Common myeloid progenitor, CD34-positive (primary cell): ENCODE measurements at regions not wholly inside any gene's neighbourhood (a gene's known extent, or its start where the extent isn't known, plus 50 kb on each side); places are given as distances from the start of the nearest gene placed in this dataset.
"Not testable (repeated sequence)": the region's sequence is repeated elsewhere in the genome, so short reads cannot be mapped to it uniquely, and the experiment has no call there.

Experiments used
- CTCF ChIA-PET: fragments of 350-600 bp; sonication (Branson Sonifier 250); formaldehyde crosslinking; loops from one replicate; lab custom pipeline; 2021; ENCODE audit warnings: antibody characterized with exemption; lab: Charles Lee
- POLR2A ChIA-PET: fragments of 350-600 bp; sonication (Branson Sonifier 250); formaldehyde crosslinking; loops from one replicate; lab custom pipeline; 2021; ENCODE audit warnings: antibody characterized with exemption; lab: Charles Lee
- DNase-seq, 3 donors: peaks; one replicate each; pipeline versions ENCODE4 v3.0.0 to v3.0.0-alpha.2; 2013
- H3K27ac ChIP-seq, 2 experiments: 1 replicate in 1 of 2; 2 replicates in 1 of 2; pipeline ENCODE4 v1.7.0; 2013; ENCODE audit warnings: inconsistent platforms in 2 of 2, low read length in 2 of 2, mild to moderate bottlenecking in 2 of 2, low read depth in 1 of 2, moderate library complexity in 1 of 2; ENCODE audit not compliant: severe bottlenecking in 2 of 2, insufficient read depth in 1 of 2, poor library complexity in 1 of 2
- H3K27me3 ChIP-seq, 5 experiments: replicated peaks in 2 of 5; 1 replicate in 3 of 5; 2 replicates in 2 of 5; pipeline versions ENCODE4 v1.6.1 to v1.7.0; 2013; ENCODE audit warnings: low read length in 4 of 5, mild to moderate bottlenecking in 2 of 5, moderate library complexity in 2 of 5, inconsistent platforms in 1 of 5; ENCODE audit not compliant: insufficient read depth in 5 of 5, control insufficient read depth in 4 of 5
- H3K36me3 ChIP-seq, 4 experiments: 1 replicate in 2 of 4; 2 replicates in 2 of 4; pipeline versions ENCODE4 v1.6.1 to v1.7.0; 2013; ENCODE audit warnings: low read length in 3 of 4, control low read depth in 1 of 4, mild to moderate bottlenecking in 1 of 4; ENCODE audit not compliant: control insufficient read depth in 4 of 4, insufficient read depth in 4 of 4
- H3K4me1 ChIP-seq, 4 experiments: 1 replicate in 3 of 4; 2 replicates in 1 of 4; pipeline versions ENCODE4 v1.6.1 to v1.7.1; 2013; ENCODE audit warnings: low read length in 3 of 4, mild to moderate bottlenecking in 3 of 4, control low read depth in 1 of 4, inconsistent platforms in 1 of 4, moderate library complexity in 1 of 4; ENCODE audit not compliant: control insufficient read depth in 4 of 4, insufficient read depth in 4 of 4; ENCODE audit errors: control extremely low read depth in 1 of 4
- H3K4me3 ChIP-seq, 7 experiments: 1 replicate in 4 of 7; 2 replicates in 3 of 7; pipeline versions ENCODE4 v1.5.1 to v1.7.0; 2013; ENCODE audit warnings: mild to moderate bottlenecking in 7 of 7, low read length in 6 of 7, moderate library complexity in 6 of 7, inconsistent platforms in 2 of 7, low read depth in 2 of 7, control low read depth in 1 of 7; ENCODE audit not compliant: insufficient read depth in 4 of 7, control insufficient read depth in 1 of 7; ENCODE audit errors: extremely low read depth in 1 of 7
- H3K9me3 ChIP-seq, 5 experiments: 1 replicate in 4 of 5; 2 replicates in 1 of 5; pipeline versions ENCODE4 v1.6.1 to v1.7.1; 2013; ENCODE audit warnings: low read length in 4 of 5, mild to moderate bottlenecking in 2 of 5, inconsistent platforms in 1 of 5, low read depth in 1 of 5, moderate library complexity in 1 of 5; ENCODE audit not compliant: control insufficient read depth in 4 of 5, insufficient read depth in 2 of 5; ENCODE audit errors: control extremely low read depth in 1 of 5
- WGBS: methylation state at CpG from one replicate; pipeline ENCODE4 v1.1.5; 2013; ENCODE audit not compliant: insufficient coverage; 5-methylcytosine and 5-hydroxymethylcytosine counted together

- no peaks in the 10 kb centered on the region for H3K27me3 ChIP-seq
- H3K36me3 ChIP-seq, result no peaks in the 10 kb centered on the region
- no peaks in the 10 kb centered on the region for H3K9me3 ChIP-seq
- no peak overlapping the region for H3K27ac ChIP-seq
- H3K4me1 ChIP-seq, result peaks cover 0 to 6% (median 0%) of the 10 kb centered on the region in 4 experiments
- ChIA-PET CTCF (interaction anchor here (0.9 kb wide), 1 partner anchor 9 kb away, joined by 3 read pairs; no protein-coding TSS in a partner anchor), POLR2A (no interaction called here)
- WGBS, result no CpG with 5 or more reads among the region's 4 CpGs
- H3K4me3 ChIP-seq, result no peak overlapping the region
- no peak for DNase-seq
Measured at GRCh38 chr3:181610083-181610972, 101.4 kb upstream of the SOX2 start.

GRCh38 chr3:181609030-181609767 is 102.5 kb upstream of the SOX2 start:
- POLR2A ChIA-PET, result no interaction called here
- CTCF ChIA-PET, result interaction anchor here (0.8 kb wide), 1 partner anchor 11 kb away, joined by 3 read pairs; no protein-coding TSS in a partner anchor
- no peak for DNase-seq
- WGBS, result 100% methylated on average over 1 of the region's 1 CpG
- H3K4me1 ChIP-seq, result peaks cover 0 to 6% (median 0%) of the 10 kb centered on the region in 4 experiments
- H3K9me3 ChIP-seq, result peaks cover 0 to 3% (median 0%) of the 10 kb centered on the region in 5 experiments
- H3K27ac ChIP-seq, result no peak overlapping the region
- H3K4me3 ChIP-seq, result no peak overlapping the region
- H3K36me3 ChIP-seq, result no peaks in the 10 kb centered on the region
- H3K27me3 ChIP-seq, result no peaks in the 10 kb centered on the region

- WGBS, result 100% methylated on average over 2 of the region's 3 CpGs
- H3K27ac ChIP-seq, result no peak overlapping the region
- peaks cover 0 to 3% (median 0%) of the 10 kb centered on the region in 5 experiments for H3K9me3 ChIP-seq
- CTCF ChIA-PET, result no interaction called here
- H3K4me3 ChIP-seq, result no peak overlapping the region
- H3K27me3 ChIP-seq, result no peaks in the 10 kb centered on the region
- POLR2A ChIA-PET, result no interaction called here
- no peaks in the 10 kb centered on the region for H3K36me3 ChIP-seq
- no peak for DNase-seq
- H3K4me1 ChIP-seq, result peaks cover 0 to 4% (median 0%) of the 10 kb centered on the region in 4 experiments
Measured at GRCh38 chr3:181604267-181604666, 107.5 kb upstream of the SOX2 start.

- CTCF ChIA-PET, result interaction anchor here (0.6 kb wide), 1 partner anchor 88 kb away, joined by 4 read pairs; no protein-coding TSS in a partner anchor
- no peak overlapping the region for H3K4me3 ChIP-seq
- H3K27me3 ChIP-seq, result no peaks in the 10 kb centered on the region
- no peaks in the 10 kb centered on the region for H3K4me1 ChIP-seq
- no peaks in the 10 kb centered on the region for H3K36me3 ChIP-seq
- H3K9me3 ChIP-seq, result peaks cover 0 to 2% (median 0%) of the 10 kb centered on the region in 5 experiments
- POLR2A ChIA-PET, result no interaction called here
- DNase-seq, result no peak
- H3K27ac ChIP-seq, result no peak overlapping the region
Measured at GRCh38 chr3:181596126-181596525, 115.6 kb upstream of the SOX2 start.

GRCh38 chr3:181590939-181591338 is 120.8 kb upstream of the SOX2 start:
- WGBS, result 91% methylated on average over 12 of the region's 12 CpGs
- CTCF ChIA-PET, H3K27ac ChIP-seq, DNase-seq, H3K4me1 ChIP-seq, POLR2A ChIA-PET, H3K4me3 ChIP-seq, H3K36me3 ChIP-seq, H3K27me3 ChIP-seq, H3K9me3 ChIP-seq: not testable (repeated sequence)

- ChIA-PET POLR2A (no interaction called here), CTCF (no interaction called here)
- H3K4me3 ChIP-seq, result no peak overlapping the region
- H3K27me3 ChIP-seq, result no peaks in the 10 kb centered on the region
- no CpG with 5 or more reads among the region's 8 CpGs for WGBS
- H3K4me1 ChIP-seq, result no peaks in the 10 kb centered on the region
- DNase-seq, result no peak
- H3K27ac ChIP-seq, result no peak overlapping the region
- H3K9me3 ChIP-seq, result no peaks in the 10 kb centered on the region
- no peaks in the 10 kb centered on the region for H3K36me3 ChIP-seq
Measured at GRCh38 chr3:181582619-181583018, 129.1 kb upstream of the SOX2 start.

- Histone ChIP-seq H3K27ac (no peak overlapping the region), H3K4me1 (no peaks in the 10 kb centered on the region), H3K4me3 (no peak overlapping the region), H3K27me3 (no peaks in the 10 kb centered on the region), H3K9me3 (no peaks in the 10 kb centered on the region), H3K36me3 (no peaks in the 10 kb centered on the region)
- ChIA-PET CTCF (no interaction called here), POLR2A (no interaction called here)
- WGBS, result 100% methylated on average over 3 of the region's 4 CpGs
- DNase-seq, result no peak
Measured at GRCh38 chr3:181581656-181582055, 130.1 kb upstream of the SOX2 start.
